Hepatocyte (in vitro differentiated cells): ENCODE measurements at regions not wholly inside any gene's neighbourhood (a gene's known extent, or its start where the extent isn't known, plus 50 kb on each side); places are given as distances from the start of the nearest gene placed in this dataset.

Source experiments
- EZH2 ChIP-seq: fragments of 200-600 bp; sonication (generic); IDR thresholded peaks from 2 replicates; pipeline ENCODE4 v1.6.1; 2016; ENCODE audit warnings: antibody characterized with exemption, mild to moderate bottlenecking, borderline replicate concordance
- TF ChIP-seq, protein P1 (sequence below): fragments of 200-600 bp; sonication (generic); IDR thresholded peaks from 2 replicates; pipeline ENCODE4 v1.5.1; 2016; ENCODE audit warnings: antibody characterized with exemption, mild to moderate bottlenecking; ENCODE audit not compliant: poor library complexity

DNA sequence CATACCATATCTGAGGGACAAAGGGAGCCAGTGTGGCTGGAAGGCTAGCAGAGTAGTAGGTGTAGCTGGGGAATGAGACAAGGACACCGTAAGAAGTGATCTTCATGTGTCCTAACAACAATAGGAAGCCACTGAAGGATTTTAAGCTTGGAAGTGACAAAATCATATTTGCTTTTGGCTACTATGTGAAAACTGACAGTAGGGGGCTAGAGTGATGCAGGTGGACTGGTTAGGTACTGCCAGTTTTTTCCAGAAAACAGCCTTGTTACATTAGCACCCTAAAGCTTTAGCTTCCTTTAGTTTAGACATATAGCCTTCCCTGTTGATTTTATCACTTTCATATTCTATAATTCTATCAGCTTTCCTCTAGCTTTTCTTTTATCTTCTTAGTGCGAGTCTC is 637.1 kb downstream of the ANKRD7 start:
- TF ChIP-seq, protein P1, sequence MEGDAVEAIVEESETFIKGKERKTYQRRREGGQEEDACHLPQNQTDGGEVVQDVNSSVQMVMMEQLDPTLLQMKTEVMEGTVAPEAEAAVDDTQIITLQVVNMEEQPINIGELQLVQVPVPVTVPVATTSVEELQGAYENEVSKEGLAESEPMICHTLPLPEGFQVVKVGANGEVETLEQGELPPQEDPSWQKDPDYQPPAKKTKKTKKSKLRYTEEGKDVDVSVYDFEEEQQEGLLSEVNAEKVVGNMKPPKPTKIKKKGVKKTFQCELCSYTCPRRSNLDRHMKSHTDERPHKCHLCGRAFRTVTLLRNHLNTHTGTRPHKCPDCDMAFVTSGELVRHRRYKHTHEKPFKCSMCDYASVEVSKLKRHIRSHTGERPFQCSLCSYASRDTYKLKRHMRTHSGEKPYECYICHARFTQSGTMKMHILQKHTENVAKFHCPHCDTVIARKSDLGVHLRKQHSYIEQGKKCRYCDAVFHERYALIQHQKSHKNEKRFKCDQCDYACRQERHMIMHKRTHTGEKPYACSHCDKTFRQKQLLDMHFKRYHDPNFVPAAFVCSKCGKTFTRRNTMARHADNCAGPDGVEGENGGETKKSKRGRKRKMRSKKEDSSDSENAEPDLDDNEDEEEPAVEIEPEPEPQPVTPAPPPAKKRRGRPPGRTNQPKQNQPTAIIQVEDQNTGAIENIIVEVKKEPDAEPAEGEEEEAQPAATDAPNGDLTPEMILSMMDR, result no peak
- TF ChIP-seq EZH2, result no peak
